H9 (cell line): ENCODE measurements at regions not wholly inside any gene's neighbourhood (a gene's known extent, or its start where the extent isn't known, plus 50 kb on each side); places are given as distances from the start of the nearest gene placed in this dataset.

Experiments
- DNase-seq: peaks from one replicate; pipeline ENCODE4 v3.0.0-alpha.2; 2017
- H2AFZ ChIP-seq: one replicate; pipeline ENCODE4 v1.6.1; 2013; ENCODE audit warnings: mild to moderate bottlenecking, low read length, control low read depth, moderate library complexity
- H2AK5ac ChIP-seq: 2 replicates; pipeline ENCODE4 v1.6.1; 2013; ENCODE audit warnings: low read length, control low read depth, mixed read lengths; ENCODE audit not compliant: insufficient read length
- H2BK120ac ChIP-seq: one replicate; pipeline ENCODE4 v1.6.1; 2013; ENCODE audit warnings: low read depth, mild to moderate bottlenecking, low read length, control low read depth, inconsistent platforms; ENCODE audit not compliant: poor library complexity, severe bottlenecking
- H2BK12ac ChIP-seq: 2 replicates; pipeline ENCODE4 v1.6.1; 2013; ENCODE audit warnings: low read length, control low read depth, mixed read lengths, low read depth; ENCODE audit not compliant: insufficient read length
- H2BK15ac ChIP-seq: 2 replicates; pipeline ENCODE4 v1.6.1; 2013; ENCODE audit warnings: low read depth, low read length, control low read depth
- H2BK20ac ChIP-seq: one replicate; pipeline ENCODE4 v1.6.1; 2013; ENCODE audit warnings: low read depth, mild to moderate bottlenecking, low read length, control low read depth, inconsistent platforms; ENCODE audit not compliant: poor library complexity, severe bottlenecking
- H2BK5ac ChIP-seq: 2 replicates; pipeline ENCODE4 v1.6.1; 2013; ENCODE audit warnings: low read length, control low read depth, mixed read lengths; ENCODE audit not compliant: insufficient read length
- H3K14ac ChIP-seq: 2 replicates; pipeline ENCODE4 v1.6.1; 2013; ENCODE audit warnings: low read length, control low read depth; ENCODE audit not compliant: insufficient read depth
- H3K18ac ChIP-seq: 2 replicates; pipeline ENCODE4 v1.6.1; 2013; ENCODE audit warnings: low read depth, mild to moderate bottlenecking, mixed read lengths, low read length, control low read depth; ENCODE audit not compliant: insufficient read length
- H3K23ac ChIP-seq: 2 replicates; pipeline ENCODE4 v1.6.1; 2013; ENCODE audit warnings: low read length, control low read depth, mixed read lengths, low read depth; ENCODE audit not compliant: insufficient read length
- H3K23me2 ChIP-seq: 2 replicates; pipeline ENCODE4 v1.6.1; 2013; ENCODE audit warnings: low read depth, mild to moderate bottlenecking, mixed read lengths, low read length, control low read depth; ENCODE audit not compliant: insufficient read length, poor library complexity, severe bottlenecking
- H3K27ac ChIP-seq: 2 replicates; pipeline ENCODE4 v1.5.1; 2013; ENCODE audit warnings: low read length, control low read depth, mixed read lengths, low read depth; ENCODE audit not compliant: insufficient read length
- H3K27me3 ChIP-seq: 2 replicates; pipeline ENCODE4 v1.6.1; 2013; ENCODE audit warnings: low read length, control low read depth, inconsistent platforms; ENCODE audit not compliant: insufficient read depth
- H3K4ac ChIP-seq: 2 replicates; pipeline ENCODE4 v1.6.1; 2013; ENCODE audit warnings: low read depth, mild to moderate bottlenecking, control low read depth, inconsistent platforms, low read length, moderate library complexity
- H3K4me1 ChIP-seq: 2 replicates; pipeline ENCODE4 v1.6.1; 2013; ENCODE audit warnings: low read length, control low read depth, inconsistent platforms; ENCODE audit not compliant: insufficient read depth
- H3K4me2 ChIP-seq: 2 replicates; pipeline ENCODE4 v1.6.1; 2013; ENCODE audit warnings: low read length, control low read depth, mixed read lengths; ENCODE audit not compliant: insufficient read length, insufficient read depth
- H3K56ac ChIP-seq: 2 replicates; pipeline ENCODE4 v1.6.1; 2013; ENCODE audit warnings: low read depth, mild to moderate bottlenecking, mixed read lengths, low read length, control low read depth; ENCODE audit not compliant: insufficient read length
- H3K79me1 ChIP-seq: 2 replicates; pipeline ENCODE4 v1.6.1; 2013; ENCODE audit warnings: low read depth, mild to moderate bottlenecking, moderate library complexity, low read length, control low read depth, inconsistent platforms; ENCODE audit not compliant: insufficient read depth, poor library complexity, severe bottlenecking
- H3K79me2 ChIP-seq: 2 replicates; pipeline ENCODE4 v1.6.1; 2013; ENCODE audit warnings: low read length, control low read depth, inconsistent platforms; ENCODE audit not compliant: insufficient read depth
- H3K9ac ChIP-seq: 2 replicates; pipeline ENCODE4 v1.6.1; 2013; ENCODE audit warnings: low read length, control low read depth, mixed read lengths; ENCODE audit not compliant: insufficient read length; ENCODE audit errors: extremely low read depth
- H3K9me3 ChIP-seq: one replicate; pipeline ENCODE4 v1.6.1; 2013; ENCODE audit warnings: low read depth, low read length, inconsistent platforms; ENCODE audit not compliant: control insufficient read depth
- H3T11ph ChIP-seq: one replicate; pipeline ENCODE4 v1.6.1; 2013; ENCODE audit warnings: mild to moderate bottlenecking, low read length, control low read depth, inconsistent platforms
- H4K20me1 ChIP-seq: one replicate; pipeline ENCODE4 v1.6.1; 2013; ENCODE audit not compliant: control insufficient read depth, insufficient read length, insufficient read depth
- H4K5ac ChIP-seq: 2 replicates; pipeline ENCODE4 v1.6.1; 2013; ENCODE audit warnings: low read depth, mild to moderate bottlenecking, mixed read lengths, low read length, control low read depth; ENCODE audit not compliant: insufficient read length
- H4K8ac ChIP-seq: replicated peaks from 2 replicates; pipeline ENCODE4 v1.6.1; 2013; ENCODE audit warnings: low read length, control low read depth, mixed read lengths, low read depth; ENCODE audit not compliant: insufficient read length
- H4K91ac ChIP-seq: 2 replicates; pipeline ENCODE4 v1.6.1; 2013; ENCODE audit warnings: low read depth, mild to moderate bottlenecking, moderate library complexity, mixed read lengths, low read length, control low read depth; ENCODE audit not compliant: insufficient read length
- H3K27ac Mint-ChIP-seq, 3 experiments: 2 replicates in 2 of 3; 3 replicates in 1 of 3; pipeline ENCODE4 v1.8.0; 2020 to 2021; ENCODE audit warnings: mixed read lengths in 3 of 3, mild to moderate bottlenecking in 1 of 3, moderate library complexity in 1 of 3
- H3K27me3 Mint-ChIP-seq: 2 replicates; pipeline ENCODE4 v1.8.0; 2021; ENCODE audit warnings: low read depth, mild to moderate bottlenecking, moderate library complexity, mixed read lengths
- H3K36me3 Mint-ChIP-seq, 3 experiments: 2 replicates in 2 of 3; 3 replicates in 1 of 3; pipeline ENCODE4 v1.8.0; 2020 to 2021; ENCODE audit warnings: low read depth in 3 of 3, mixed read lengths in 3 of 3; ENCODE audit not compliant: insufficient read depth in 1 of 3
- H3K4me1 Mint-ChIP-seq, 2 experiments: 2 replicates each; pipeline ENCODE4 v1.8.0; 2020; ENCODE audit warnings: mixed read lengths in 2 of 2
- H3K4me3 Mint-ChIP-seq, 2 experiments: 2 replicates in 1 of 2; 3 replicates in 1 of 2; pipeline ENCODE4 v1.8.0; 2020 to 2021; ENCODE audit warnings: mild to moderate bottlenecking in 2 of 2, mixed read lengths in 2 of 2, moderate library complexity in 1 of 2
- H3K9me3 Mint-ChIP-seq, 2 experiments: 2 replicates in 1 of 2; 3 replicates in 1 of 2; pipeline ENCODE4 v1.8.0; 2020; ENCODE audit warnings: mild to moderate bottlenecking in 2 of 2, mixed read lengths in 2 of 2, moderate library complexity in 1 of 2
- WGBS: extraction: QIAGEN DNeasy Blood & Tissue Kit; methylation state at CpG from one replicate; pipeline ENCODE4 v1.1.7; 2013; ENCODE audit warnings: missing lambda C conversion rate, low lambda C conversion rate, mixed read lengths; ENCODE audit not compliant: insufficient read length; ENCODE audit errors: extremely low coverage; 5-methylcytosine and 5-hydroxymethylcytosine counted together
- TF ChIP-seq, protein P1 (sequence below): fragments of 200-600 bp; sonication (generic); conservative IDR thresholded peaks from 3 replicates; pipeline ENCODE4 v1.8.0; 2021; ENCODE audit warnings: antibody characterized with exemption, mild to moderate bottlenecking

DNA sequence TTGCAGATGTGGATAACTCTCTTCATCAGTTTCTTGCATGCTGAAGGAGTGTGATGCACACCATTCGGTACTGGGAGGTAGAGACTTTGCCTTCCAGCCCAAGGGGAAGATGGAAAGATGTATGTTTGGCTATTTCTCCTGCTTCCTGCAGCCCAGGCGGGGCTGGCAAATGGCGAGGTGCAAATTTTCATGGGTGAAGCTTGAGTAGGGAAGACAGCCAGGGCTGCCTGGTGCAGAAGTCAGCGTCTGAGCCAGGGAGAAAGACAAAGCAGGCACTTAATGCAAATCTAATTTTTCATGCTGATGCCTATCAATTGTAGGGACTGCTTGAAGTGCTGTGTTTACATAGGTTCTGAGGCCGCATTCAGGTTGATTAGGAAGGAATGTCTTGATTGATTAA, 384.7 kb upstream of the EEF2KMT start:
- Histone ChIP-seq H2BK120ac (no peak overlapping the region), H3K18ac (no peak overlapping the region), H2BK12ac (no peak overlapping the region), H4K5ac (no peak overlapping the region), H3K27ac (no peak overlapping the region), H2AK5ac (no peak overlapping the region), H3K4ac (no peak overlapping the region), H3K56ac (no peak overlapping the region), H3K79me2 (no peaks in the 10 kb centered on the region), H3K9me3 (no peaks in the 10 kb centered on the region), H3K4me1 (peaks cover 3% of the 10 kb centered on the region), H3K4me2 (no peak overlapping the region), H2AFZ (no peak overlapping the region), H2BK15ac (no peak overlapping the region), H3K23ac (no peak overlapping the region), H2BK20ac (no peak overlapping the region), H3K23me2 (no peaks in the 10 kb centered on the region), H4K91ac (no peak overlapping the region), H3T11ph (no peak overlapping the region), H4K8ac (no peak overlapping the region), H3K14ac (no peak overlapping the region), H3K9ac (no peak overlapping the region), H2BK5ac (no peak overlapping the region), H4K20me1 (no peaks in the 10 kb centered on the region), H3K27me3 (no peaks in the 10 kb centered on the region), H3K79me1 (no peaks in the 10 kb centered on the region)
- no peaks in the 10 kb centered on the region for H3K9me3 Mint-ChIP-seq
- H3K4me3 Mint-ChIP-seq, result no peak overlapping the region
- TF ChIP-seq, protein P1, sequence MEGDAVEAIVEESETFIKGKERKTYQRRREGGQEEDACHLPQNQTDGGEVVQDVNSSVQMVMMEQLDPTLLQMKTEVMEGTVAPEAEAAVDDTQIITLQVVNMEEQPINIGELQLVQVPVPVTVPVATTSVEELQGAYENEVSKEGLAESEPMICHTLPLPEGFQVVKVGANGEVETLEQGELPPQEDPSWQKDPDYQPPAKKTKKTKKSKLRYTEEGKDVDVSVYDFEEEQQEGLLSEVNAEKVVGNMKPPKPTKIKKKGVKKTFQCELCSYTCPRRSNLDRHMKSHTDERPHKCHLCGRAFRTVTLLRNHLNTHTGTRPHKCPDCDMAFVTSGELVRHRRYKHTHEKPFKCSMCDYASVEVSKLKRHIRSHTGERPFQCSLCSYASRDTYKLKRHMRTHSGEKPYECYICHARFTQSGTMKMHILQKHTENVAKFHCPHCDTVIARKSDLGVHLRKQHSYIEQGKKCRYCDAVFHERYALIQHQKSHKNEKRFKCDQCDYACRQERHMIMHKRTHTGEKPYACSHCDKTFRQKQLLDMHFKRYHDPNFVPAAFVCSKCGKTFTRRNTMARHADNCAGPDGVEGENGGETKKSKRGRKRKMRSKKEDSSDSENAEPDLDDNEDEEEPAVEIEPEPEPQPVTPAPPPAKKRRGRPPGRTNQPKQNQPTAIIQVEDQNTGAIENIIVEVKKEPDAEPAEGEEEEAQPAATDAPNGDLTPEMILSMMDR, result no peak
- no CpG with 5 or more reads among the region's 5 CpGs for WGBS
- no peaks in the 10 kb centered on the region for H3K36me3 Mint-ChIP-seq
- H3K27me3 Mint-ChIP-seq, result peaks cover 50% of the 10 kb centered on the region
- H3K4me1 Mint-ChIP-seq, result peaks cover 28 to 37% of the 10 kb centered on the region in 2 experiments
- DNase-seq, result no peak
- H3K27ac Mint-ChIP-seq, result no peak overlapping the region
